ENCODE measurements at regions not wholly inside any gene's neighbourhood (a gene's known extent, or its start where the extent isn't known, plus 50 kb on each side); places are given as distances from the start of the nearest gene placed in this dataset.

DNA sequence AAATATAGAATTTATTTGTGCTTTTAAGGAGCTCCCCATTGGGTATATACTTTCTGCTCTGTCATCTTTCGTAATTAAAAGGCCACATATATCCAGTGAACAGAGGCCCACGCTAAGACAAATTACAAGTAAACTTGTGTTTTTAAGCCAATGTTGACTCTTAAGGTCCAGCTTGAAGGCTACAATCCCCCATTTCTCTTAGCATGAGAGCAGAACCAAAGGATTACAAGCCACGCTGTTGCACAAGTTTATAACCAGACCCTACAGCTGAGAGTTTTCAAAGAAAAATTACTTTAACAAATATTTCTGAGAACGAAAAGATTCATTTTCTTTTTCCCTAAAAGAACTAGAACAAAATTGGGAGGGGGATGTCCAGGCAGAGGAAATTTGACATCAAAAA lies 471.0 kb downstream of the TXNL1 start:
- DNase-seq = no peak
- in situ Hi-C loops (cut with MboI; ENCODE audit: low pct_unique_long_range_greater_than_20kb, low sequenced_read_pairs) = no loop called here

DNA sequence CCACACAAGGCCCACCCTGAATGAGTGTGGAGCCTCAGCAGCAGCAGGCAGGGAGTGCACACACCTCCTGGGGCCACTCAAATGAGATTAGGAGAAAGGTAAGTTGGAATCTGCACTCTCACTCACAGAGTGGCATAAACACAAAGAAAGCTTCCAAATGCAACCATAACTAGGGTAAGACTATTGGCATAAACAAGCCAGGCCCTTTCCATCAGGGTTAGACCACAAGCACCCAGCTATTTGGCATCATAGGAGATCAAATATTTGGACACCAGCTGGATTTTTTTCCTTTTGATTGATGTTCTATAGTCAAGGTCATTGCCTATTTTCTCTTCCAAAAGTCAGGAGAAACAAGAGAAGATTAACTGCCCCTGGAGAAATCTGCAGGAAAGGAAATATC lies 471.5 kb downstream of the TXNL1 start:
- in situ Hi-C loops (cut with MboI; ENCODE audit: low pct_unique_long_range_greater_than_20kb, low sequenced_read_pairs) = no loop called here
- DNase-seq = no peak

DNA sequence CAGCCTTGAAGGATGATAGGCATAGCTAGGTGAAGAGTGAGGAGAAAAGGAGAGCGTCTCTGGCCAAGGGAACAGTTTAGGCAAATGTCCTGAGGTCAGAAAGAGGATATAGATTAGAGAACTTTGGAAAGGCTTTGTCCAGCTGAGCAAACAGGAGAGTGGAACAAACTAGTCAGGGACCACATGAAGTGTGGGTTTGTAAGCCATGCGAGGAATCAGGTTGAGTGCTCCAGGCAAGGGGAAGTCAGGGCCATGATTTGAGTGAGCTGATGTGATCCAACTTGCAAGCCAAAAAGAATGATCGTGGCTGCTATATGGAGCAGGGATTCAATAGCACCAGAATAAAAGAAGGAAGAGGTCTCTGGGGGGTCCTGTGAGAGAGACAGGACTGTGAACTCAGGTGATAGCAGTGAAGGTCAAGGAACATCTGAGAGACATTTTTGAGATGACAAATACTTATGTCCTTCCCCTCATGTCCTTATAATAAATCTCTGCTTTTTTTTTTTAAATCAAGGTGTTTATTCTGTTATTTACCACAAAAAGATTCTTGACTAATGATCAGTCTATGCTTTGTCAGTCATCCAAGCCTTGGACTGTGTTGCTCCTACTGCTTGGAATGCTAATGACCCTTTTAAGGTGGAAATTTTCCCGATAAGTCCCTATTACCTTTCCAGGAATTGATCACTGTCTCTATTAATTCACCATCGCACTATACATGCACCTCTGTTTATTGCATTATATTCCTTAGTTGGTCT lies 472.6 kb downstream of the TXNL1 start:
- in situ Hi-C loops (cut with MboI; ENCODE audit: low pct_unique_long_range_greater_than_20kb, low sequenced_read_pairs) = no loop called here
- DNase-seq = no peak

DNA sequence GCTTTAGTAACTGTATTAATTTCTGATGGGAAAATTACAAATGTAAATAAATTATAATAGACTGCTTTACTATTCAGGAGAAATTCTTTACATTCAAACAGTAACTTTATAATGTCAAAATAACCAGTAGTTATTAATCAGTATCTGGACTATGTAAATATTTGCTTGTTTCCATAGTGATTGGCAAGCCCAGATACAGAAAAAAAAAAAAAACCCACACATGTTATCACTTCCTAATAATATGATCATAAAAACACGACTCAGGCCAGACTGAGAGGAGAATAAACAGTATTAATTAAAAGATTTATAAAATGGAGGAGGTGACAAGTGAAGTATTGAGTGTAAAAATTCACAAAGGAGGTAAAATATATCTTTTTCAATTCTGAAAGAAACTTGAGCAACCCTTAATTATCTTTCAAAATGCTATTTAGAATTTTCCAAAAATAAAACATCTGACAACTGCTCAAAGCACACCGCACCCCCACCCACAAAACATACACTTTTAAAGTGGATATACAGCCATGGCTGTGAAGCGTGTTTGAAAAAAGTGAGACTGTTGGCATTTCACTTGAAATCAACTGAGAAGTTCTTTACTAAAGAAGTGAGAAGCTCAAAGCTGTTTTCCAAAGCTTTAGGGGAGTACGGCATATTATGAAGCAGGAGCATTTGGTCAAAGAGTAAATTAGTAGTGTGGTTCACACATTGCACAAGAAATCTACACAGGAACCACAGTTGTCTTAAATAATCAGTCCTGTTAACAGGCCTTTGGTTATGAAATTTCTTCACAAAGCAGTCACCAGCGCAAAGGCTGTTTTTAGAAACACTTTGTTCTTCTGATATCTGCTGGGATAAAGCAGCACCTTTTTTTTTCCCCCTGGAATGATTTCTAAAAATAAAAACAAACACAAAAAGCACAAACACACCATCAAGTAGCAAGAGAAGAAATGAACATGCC lies 475.8 kb downstream of the TXNL1 start:
- DNase-seq = no peak
- in situ Hi-C loops (cut with MboI; ENCODE audit: low pct_unique_long_range_greater_than_20kb, low sequenced_read_pairs) = no loop called here

DNA sequence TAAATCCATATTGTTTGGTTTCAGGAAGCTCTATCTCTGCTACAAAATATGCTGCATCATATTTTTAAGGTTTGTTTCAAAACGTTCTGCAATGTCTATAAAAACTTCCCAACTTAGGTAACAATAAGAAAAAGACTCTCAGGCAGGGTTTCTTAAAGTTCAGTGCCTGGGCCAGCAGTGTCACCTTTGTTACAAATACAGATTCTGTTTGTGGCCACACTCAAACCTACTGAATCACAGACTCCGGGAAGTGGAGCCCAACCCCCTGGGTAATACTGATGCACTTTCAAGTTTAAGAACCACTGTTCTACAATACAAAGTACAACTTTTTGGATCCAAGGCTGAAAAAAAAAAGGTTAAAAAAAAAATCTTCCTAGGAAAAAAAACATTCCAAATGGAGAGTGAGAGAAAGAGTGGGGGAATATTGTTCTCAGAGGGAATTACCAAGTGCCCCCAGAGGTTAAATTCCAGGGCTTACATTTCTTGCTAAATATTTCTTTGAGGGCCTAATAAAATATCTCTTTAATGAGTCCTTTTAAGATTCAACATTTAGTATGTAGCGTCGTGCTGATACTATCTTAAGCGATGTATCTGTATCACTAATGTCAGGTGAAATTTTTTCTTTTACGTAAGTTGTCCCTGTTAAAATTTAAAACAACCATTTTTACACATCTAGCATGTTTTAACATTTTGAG lies 476.7 kb downstream of the TXNL1 start:
- no peak for DNase-seq
- in situ Hi-C loops (cut with MboI; ENCODE audit: low pct_unique_long_range_greater_than_20kb, low sequenced_read_pairs) = no loop called here

DNA sequence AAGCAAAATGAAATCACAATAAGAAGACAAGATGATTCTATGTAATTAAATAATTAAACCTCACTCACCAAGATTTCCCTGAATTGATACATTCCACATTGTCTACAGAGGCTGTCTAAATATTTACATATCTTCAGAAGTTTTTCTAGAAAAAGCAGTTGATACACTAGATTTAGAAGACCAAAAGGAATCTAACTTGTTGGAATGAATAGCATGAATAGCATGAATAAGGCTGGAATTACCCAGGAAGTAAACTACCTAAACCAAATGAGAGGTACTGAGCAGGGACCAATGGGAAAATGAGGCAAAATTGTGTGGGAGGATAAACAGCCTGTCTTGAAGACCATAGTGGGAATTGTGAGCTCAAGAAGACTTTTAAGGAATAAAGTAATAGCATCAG lies 479.7 kb downstream of the TXNL1 start:
- in situ Hi-C loops (cut with MboI; ENCODE audit: low pct_unique_long_range_greater_than_20kb, low sequenced_read_pairs) = no loop called here
- no peak for DNase-seq

DNA sequence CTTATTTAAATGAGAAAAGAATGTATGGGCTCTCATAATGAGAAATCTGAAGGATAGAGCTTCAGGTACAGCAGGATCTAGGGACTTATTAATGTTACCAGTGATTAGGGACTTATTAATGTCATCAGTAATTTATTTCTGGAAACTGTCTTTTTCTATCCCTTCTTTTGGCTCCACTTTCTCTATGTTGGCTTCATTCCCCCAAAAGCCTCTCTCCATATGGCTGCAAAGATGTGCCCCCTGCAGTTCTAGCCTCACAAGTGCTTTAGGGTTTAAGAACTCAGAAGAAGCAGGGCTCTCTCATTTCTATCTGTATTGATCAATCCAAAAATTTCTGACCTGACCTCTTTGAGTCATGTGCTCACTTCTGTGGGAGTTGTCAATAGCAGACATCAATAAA lies 480.9 kb downstream of the TXNL1 start:
- DNase-seq = no peak
- in situ Hi-C loops (cut with MboI; ENCODE audit: low pct_unique_long_range_greater_than_20kb, low sequenced_read_pairs) = no loop called here

DNA sequence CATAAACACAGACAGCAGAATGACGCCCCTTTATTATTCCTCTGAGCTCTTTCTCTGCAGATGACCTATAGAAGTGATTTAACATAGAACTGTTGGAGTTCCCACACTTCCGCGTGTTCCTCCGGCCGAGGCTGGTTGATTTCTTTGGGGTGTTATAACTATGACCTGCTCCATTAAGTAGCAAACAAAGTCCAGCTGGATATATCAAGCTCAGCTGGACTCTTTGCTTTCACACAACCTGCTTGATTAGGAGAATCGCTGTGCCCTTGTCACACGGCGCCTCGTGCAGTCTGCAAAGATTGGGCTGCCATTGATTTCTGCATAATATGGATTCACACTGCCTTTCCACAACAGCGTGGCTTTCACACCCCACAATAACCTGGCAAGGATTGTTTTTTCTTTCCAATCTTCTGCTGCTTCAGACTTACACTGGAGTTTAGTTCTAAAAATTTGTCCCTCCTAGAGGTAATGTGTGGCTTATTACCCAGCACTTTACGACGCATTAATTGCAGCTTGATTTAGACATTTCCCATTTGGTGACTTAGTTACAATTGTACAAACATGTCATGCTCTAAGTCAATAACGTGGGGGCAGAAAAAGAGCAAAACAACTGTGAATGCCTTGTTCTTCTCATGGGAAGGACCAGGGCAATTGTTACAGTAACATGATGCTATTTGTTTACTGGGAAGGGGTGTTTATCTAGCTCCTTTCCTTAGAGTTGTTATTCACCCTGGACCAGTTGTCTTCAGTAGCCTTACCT lies 485.7 kb downstream of the TXNL1 start:
- in situ Hi-C loops (cut with MboI; ENCODE audit: low pct_unique_long_range_greater_than_20kb, low sequenced_read_pairs) = no loop called here

DNA sequence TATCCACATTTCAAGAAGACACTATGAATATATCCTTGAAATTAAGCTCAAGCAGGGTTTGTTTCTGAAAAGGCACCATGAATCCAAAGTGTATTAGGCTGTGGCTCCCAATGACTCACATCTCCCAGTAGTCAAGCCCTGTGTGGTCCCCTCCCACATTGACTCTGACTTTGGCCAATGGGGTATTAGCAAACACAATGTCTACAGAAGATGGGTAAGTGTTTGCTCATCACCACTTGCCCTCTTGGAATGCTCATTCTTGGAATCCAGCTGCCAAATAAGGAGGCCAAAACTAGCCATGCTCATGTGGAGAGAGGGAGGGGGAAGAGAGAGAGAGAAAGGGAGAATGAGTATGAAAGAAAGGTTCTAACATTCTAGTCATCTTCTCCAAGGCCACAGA lies 490.0 kb downstream of the TXNL1 start:
- in situ Hi-C loops (cut with MboI; ENCODE audit: low pct_unique_long_range_greater_than_20kb, low sequenced_read_pairs) = no loop called here
- no peak for DNase-seq

More for the DNA sequence above, 485.7 kb downstream of the TXNL1 start:
- DNase-seq = no peak

DNA sequence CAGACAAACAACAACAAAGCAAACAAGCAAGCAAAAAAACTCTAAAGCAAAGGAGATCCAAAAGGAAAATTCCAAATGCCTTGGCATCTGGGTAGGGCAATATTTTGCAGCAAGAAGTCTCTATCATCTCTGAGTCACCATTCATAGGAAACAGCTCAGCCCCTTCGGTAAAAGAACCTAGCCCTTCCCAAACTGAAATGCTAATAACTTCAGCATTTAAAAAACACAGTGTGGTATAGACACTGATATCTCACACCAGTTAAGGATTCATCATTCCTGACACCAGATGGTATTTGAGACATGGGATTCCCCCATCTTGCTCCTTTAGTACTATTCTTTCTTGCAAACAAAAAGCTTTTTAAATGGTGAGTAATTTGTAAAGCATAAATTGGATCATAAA lies 491.8 kb downstream of the TXNL1 start:
- in situ Hi-C loops (cut with MboI; ENCODE audit: low pct_unique_long_range_greater_than_20kb, low sequenced_read_pairs) = no loop called here
- no peak for DNase-seq

DNA sequence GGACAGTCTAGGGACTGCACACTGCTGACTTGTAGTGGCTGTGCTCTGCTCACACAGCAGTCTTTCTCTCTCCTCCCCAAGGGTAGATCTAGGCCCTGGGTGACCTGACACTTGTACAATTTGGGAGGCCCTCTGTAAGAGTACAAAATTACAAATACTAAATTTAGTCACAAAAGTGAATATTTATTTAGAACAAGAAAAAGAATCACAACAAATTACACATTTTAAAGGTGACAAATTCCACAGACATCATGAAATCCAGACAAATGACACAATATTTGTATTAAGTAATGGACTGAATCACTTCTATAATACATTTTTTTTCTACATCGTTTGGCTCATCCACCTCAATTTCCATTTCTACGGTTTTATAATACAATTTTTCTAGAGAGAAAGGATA lies 496.4 kb downstream of the TXNL1 start:
- in situ Hi-C loops (cut with MboI; ENCODE audit: low pct_unique_long_range_greater_than_20kb, low sequenced_read_pairs) = no loop called here
- DNase-seq = no peak

DNA sequence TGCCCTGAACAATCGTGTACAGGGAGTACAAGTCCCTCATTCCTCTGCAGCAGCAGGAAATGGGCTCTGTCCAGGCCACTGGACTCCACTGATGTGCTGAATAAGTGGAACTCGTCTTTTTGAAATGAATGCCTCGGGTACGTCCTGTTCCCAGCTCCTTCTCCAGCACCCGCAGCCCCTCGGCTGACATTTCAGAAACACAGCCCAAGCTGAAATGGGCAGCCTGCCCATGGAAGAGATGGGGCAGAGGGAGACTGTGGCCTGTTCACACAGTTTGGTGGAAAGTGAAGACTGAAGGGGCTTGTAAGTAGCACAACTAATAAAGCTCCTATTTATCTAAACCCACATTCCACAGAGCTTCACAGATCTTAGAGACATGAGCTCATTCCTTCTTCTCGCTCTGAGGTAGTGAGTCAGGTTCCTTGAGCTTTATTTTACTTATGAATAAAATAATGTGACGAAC lies 498.6 kb downstream of the TXNL1 start:
- in situ Hi-C loops (cut with MboI; ENCODE audit: low pct_unique_long_range_greater_than_20kb, low sequenced_read_pairs) = no loop called here
- DNase-seq = no peak

DNA sequence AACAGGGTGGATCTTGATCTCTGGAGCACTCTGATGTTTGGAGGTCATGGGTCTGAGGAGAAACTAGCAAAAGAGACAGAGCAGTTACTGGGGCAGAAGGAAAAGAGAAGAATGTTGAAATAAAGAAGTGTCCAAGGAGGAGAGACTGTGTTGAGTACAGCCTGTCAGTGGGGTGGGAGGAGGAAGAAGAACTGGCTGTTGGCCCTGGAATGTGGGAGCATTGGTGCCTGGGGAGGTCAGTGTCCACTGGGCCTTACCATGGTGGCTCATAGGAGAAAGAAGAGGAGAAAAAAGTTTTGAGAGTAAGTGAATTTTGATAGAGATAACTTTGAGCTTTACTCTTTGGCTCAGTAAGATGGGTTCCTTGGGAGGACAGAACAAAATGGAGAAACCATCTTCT lies 499.0 kb downstream of the TXNL1 start:
- in situ Hi-C loops (cut with MboI; ENCODE audit: low pct_unique_long_range_greater_than_20kb, low sequenced_read_pairs) = no loop called here
- DNase-seq = no peak

DNA sequence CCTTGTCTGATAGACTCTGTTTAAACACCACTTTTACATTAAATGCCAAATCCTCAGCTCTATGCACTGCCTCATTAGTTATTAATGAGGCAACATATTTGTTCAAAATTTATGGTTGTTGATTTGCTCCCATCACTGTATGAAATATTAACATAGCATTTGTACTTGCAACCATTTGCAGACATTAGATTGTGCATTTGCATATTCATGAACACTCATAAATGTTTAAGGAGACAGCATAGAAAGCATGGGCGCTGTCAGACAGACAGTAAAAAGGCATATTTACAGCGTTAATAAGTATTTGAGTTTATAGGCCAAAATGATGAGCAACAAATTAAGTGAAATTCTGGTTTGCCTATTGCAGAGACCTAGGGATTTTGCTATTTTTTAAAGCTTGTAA lies 502.3 kb downstream of the TXNL1 start:
- in situ Hi-C loops (cut with MboI; ENCODE audit: low pct_unique_long_range_greater_than_20kb, low sequenced_read_pairs) = no loop called here

DNA sequence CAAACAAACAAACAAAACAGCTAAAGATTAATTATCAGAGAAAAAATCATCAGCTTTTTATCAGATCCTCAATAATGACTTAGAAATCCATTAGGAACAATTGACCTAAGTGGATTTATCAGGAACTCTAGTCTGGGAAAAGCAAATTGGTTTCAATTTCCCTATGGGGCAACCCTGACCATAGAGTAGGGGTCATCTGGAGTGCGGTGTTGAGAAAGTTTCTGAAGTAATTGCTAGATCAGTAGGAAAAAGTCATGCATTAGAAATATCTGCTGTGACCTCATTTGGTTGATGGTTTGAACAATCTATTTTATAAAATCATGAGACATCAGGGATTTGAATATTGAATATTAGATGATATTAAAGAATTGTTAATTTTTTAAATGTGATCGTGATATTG lies 507.9 kb downstream of the TXNL1 start:
- DNase-seq = no peak
- in situ Hi-C loops (cut with MboI; ENCODE audit: low pct_unique_long_range_greater_than_20kb, low sequenced_read_pairs) = no loop called here

More for the DNA sequence above, 502.3 kb downstream of the TXNL1 start:
- DNase-seq = no peak

DNA sequence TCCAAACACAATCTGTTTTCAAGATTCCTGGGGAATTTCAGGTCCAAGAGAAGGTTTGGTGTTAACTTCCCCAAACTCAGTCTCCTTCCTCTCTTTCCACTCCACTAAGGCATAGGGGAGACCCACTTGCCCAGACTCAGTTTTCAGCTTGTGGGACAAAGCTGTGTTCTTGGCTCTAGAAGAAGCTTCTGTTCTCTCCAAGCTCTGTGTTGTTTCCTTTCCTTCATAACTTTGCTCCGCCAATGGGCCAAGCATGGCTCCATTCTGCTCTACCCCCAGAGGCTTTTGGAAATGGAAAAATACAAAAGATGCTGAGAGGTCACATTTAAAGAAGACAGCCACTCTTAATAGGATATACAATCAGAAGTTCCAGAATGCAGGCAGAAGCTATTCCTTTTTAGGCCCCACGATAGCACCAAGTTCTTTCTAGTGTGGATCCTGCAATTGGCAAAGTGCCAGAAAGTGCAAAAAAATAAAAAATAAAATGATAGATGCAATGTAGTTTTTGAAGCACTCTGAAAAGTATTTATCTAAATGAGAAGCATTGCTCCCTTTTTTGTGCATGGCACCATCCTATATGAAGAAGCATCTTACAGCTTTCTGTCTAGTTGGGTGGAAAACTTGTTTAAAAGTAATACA lies 510.1 kb downstream of the TXNL1 start:
- no peak for DNase-seq
- in situ Hi-C loops (cut with MboI; ENCODE audit: low pct_unique_long_range_greater_than_20kb, low sequenced_read_pairs) = no loop called here

DNA sequence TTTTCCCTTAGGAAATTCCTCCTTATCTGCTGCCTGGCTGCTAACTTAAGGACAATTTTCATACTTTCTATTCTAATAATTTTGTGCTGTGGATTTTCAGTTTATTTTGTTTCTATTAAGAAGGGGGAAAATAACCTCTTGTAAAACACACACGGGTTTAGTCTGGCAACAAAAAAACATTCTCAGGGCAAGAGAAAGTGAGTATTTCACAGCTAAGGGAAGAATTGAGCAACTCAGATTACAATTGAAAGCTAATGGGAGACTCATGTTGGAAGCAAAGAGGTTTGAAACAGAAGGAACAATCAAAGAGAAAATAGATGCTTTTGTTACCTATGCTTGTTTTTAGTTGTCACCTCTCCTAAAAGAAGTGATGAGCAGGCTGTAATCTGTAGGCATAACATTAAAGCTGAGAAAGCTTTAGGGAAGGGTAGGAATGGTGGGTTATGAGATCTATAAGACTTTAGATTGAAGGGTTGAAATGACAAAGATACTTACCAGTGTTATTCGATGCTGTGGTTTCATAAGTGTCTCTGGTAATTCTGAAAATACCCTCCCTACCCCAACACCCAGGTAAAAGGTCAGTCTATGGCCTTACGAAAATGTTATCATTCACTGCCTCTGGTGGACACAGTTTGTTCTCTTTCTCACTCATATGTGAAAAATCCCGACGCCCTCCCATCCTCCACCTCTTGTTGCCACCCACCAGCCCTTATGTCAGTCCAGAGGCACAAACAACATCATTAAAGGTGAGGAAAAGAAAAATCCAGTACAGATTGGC lies 510.9 kb downstream of the TXNL1 start:
- no peak for DNase-seq
- in situ Hi-C loops (cut with MboI; ENCODE audit: low pct_unique_long_range_greater_than_20kb, low sequenced_read_pairs) = no loop called here

DNA sequence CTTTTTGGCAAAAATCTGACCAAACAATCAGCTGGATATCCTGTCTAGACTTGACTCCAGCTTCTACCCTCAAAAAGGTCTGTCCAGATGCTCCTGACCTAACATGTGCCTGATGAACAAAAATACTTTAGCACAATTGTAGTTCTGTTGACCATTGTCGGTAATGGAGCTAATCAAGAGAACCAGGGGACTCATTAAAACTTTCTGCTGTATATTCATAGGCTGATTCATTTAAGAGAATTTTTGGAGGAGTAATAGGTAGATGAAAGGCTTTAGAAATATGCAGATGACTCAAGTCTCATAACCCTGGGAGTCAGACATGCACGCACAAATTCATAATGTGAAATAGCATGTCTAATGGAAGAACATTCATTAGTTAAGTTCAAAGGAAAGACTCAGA lies 514.2 kb downstream of the TXNL1 start:
- in situ Hi-C loops (cut with MboI; ENCODE audit: low pct_unique_long_range_greater_than_20kb, low sequenced_read_pairs) = no loop called here
- DNase-seq = no peak

Measured in KBM-7 (cell line).